Choroid plexus epithelial cell (primary cell): ENCODE measurements at regions not wholly inside any gene's neighbourhood (a gene's known extent, or its start where the extent isn't known, plus 50 kb on each side); places are given as distances from the start of the nearest gene placed in this dataset.

ENCODE experiments used
- DNase-seq: peaks from one replicate; pipeline ENCODE4 v3.0.0-alpha.2; 2010; ENCODE audit warnings: low read depth
- H3K4me3 ChIP-seq: 2 replicates; pipeline ENCODE4 v1.5.1; 2011; ENCODE audit warnings: low read depth, mild to moderate bottlenecking, control low read depth, low read length, moderate library complexity
- TF ChIP-seq, protein P1 (sequence below): conservative IDR thresholded peaks from 2 replicates; pipeline ENCODE4 v1.5.1; 2011; ENCODE audit warnings: low read depth, mild to moderate bottlenecking, control low read depth, inconsistent platforms, low read length, moderate library complexity

DNA sequence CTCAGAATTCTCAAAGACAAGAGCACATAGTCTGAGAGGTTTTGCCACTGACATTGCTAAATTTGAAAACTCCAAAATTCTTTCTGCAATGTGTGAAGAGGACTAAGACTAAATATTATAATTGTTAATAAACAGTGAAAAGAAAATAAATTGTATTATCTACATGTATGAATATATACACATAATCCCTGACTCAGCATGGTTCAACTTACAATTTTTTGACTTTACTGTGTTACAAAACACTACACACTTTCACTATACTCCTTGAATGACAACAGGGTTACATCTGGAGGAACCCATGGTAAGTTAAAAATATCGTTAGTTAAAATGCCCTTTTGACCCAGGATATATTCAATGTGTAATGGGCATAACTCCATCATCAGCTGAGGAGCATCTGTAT, 2017.2 kb upstream of the TENM3 start:
- no peak overlapping the region for H3K4me3 ChIP-seq
- TF ChIP-seq, protein P1, sequence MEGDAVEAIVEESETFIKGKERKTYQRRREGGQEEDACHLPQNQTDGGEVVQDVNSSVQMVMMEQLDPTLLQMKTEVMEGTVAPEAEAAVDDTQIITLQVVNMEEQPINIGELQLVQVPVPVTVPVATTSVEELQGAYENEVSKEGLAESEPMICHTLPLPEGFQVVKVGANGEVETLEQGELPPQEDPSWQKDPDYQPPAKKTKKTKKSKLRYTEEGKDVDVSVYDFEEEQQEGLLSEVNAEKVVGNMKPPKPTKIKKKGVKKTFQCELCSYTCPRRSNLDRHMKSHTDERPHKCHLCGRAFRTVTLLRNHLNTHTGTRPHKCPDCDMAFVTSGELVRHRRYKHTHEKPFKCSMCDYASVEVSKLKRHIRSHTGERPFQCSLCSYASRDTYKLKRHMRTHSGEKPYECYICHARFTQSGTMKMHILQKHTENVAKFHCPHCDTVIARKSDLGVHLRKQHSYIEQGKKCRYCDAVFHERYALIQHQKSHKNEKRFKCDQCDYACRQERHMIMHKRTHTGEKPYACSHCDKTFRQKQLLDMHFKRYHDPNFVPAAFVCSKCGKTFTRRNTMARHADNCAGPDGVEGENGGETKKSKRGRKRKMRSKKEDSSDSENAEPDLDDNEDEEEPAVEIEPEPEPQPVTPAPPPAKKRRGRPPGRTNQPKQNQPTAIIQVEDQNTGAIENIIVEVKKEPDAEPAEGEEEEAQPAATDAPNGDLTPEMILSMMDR: no peak
- DNase-seq: no peak

DNA sequence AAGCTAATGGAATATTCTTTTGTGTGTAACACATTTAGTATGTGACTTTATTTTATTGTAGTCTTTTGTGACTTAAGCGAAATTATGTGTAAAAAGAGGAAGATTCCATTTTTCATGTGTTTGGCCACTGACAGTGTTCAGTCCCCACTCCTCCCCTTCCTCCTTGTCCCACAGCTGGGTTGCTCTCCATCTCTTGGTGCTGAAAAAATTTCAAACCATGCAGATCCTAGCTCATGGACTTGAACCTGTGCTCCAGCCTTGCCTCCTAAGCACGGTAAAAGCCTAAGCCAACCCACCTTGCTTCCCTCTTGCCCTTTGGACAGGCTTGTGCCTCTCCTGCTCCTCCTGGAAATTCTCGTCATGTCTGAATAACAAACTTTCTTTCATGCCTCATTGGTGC, 2008.5 kb upstream of the TENM3 start:
- H3K4me3 ChIP-seq: no peak overlapping the region
- TF ChIP-seq, protein P1: no peak
- DNase-seq: no peak

DNA sequence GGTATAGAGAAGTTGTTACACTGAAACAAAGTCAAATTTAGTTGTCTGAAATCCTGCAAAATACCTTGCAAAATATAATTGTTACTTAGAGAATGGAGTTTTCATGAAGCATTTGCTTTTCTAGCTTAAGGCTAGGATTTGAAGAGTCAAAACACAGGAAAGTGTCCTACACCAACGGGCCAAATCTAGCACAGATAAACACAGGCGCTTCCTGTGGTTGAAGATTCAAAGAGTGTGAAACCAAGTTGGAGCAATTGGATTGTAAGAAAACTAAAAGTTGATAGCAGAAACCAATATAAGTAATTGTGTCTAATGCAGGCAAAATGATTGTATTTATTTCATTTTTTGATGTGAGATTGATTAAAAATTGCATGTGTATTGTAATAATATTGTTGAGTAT, 2002.5 kb upstream of the TENM3 start:
- no peak overlapping the region for H3K4me3 ChIP-seq
- TF ChIP-seq, protein P1: no peak
- no peak for DNase-seq

DNA sequence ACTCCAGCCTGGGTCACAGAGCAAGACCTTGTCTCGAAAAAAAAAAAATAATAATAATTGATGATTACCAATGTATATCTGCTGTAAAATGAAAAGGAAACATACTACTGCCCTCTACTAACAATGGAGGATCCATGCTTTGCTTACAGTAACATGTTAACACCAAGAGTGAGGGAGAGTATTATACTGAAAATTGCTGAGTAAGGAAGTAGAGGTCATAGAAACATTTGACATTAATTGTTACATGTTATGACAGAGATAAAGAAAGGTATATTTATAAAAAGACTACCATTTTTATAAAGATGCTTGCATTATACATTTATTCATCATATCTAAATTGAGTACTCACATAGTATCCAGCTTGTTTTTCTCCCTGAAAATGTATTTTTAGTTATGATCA, 1989.8 kb upstream of the TENM3 start:
- no peak for DNase-seq
- TF ChIP-seq, protein P1: no peak
- H3K4me3 ChIP-seq: no peak overlapping the region

DNA sequence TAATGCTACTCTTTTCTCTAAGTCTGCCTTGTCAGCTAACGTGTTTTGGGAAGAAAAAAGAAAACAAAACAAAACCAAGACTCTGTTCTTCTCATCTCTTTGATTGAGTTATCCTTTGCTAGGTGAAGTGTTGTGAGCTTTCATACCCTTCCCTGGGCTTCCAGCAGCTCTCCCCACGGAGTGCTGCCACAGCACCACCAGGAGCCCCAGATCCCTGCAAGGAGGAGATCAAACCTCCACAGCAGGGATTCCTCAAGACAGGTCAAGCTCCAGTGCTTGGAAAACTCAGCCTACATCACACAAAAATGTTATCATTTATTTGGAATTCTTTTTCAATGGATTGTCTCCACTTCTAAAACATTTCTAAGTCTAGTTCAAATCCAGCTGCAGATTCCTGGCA, 1981.9 kb upstream of the TENM3 start:
- TF ChIP-seq, protein P1: no peak
- no peak for DNase-seq
- H3K4me3 ChIP-seq: no peak overlapping the region

DNA sequence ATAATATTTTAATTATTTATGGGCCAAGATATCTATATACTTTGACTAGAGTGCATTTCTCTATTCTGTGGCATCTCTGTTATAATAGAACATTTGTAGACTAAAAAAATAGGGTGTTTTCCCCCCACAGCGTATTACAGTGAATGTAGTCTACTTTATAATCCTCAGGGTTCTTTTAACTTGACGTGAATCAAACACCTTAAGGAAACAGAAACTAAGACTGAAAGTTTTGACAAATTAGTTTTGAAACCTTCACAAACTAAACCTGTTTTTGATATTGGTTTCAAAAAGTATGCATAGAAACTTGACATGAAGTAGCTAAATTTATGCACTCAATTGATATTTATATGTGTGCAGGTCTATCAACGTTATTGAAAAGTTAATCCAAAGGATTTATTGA, 1963.1 kb upstream of the TENM3 start:
- H3K4me3 ChIP-seq: no peak overlapping the region
- TF ChIP-seq, protein P1: no peak
- DNase-seq: no peak

DNA sequence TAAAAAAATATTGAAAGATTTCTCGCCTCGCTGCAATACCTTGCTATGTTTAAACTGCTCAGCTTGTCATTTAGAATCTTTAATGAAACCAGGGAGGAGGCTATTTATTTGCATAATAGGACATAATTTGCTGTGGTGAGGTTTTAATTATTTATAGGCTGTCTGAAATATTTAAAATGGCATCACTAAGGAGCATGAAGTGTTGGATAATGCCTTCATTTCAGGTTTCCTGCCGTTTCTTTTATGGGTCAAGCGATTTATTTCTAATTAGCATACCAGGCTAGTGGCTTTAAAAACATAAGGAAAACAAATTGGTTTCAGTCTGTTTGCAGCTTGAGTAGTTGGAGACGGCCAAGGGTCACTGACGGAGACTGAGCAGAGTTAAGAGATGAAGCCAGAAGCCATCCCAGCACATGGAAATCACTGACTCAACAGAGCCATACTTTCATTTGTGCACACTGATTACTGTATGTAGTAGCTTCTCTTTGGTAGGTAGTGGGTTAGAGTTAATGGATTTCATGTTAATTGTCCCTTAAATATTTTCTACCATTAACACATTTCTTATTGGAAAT, 1962.4 kb upstream of the TENM3 start:
- no peak overlapping the region for H3K4me3 ChIP-seq
- DNase-seq: no peak
- TF ChIP-seq, protein P1: no peak
